Heart left ventricle (tissue), 13 donors: ENCODE measurements at regions not wholly inside any gene's neighbourhood (a gene's known extent, or its start where the extent isn't known, plus 50 kb on each side); places are given as distances from the start of the nearest gene placed in this dataset.

Source experiments
- POLR2A ChIP-seq, 2 donors: fragments of 450-650 bp; IDR thresholded peaks; one replicate each; pipeline ENCODE4 v1.6.1; 2017; ENCODE audit warnings: antibody characterized with exemption in 2 of 2, mild to moderate bottlenecking in 2 of 2, moderate library complexity in 2 of 2
- TF ChIP-seq, protein P1 (sequence below), 12 donors: fragments of 200-600 bp; sonication (generic) in 4 of 12; IDR thresholded peaks; one replicate each; pipeline versions ENCODE4 v1.5.0 to v1.8.0; 2018 to 2022; ENCODE audit warnings: antibody characterized with exemption in 12 of 12, mild to moderate bottlenecking in 5 of 12
- donor health status: ischemic (EF 13 %, LVEDD 7.1; RV severe dilation, severe dysfunction).
- donor health status: DM: no; HTN: yes; CAD: no.
- donor health status: DM: no; HTN: no; CAD: no.
- donor health status: ischemic (EF 25% LVEDD 6.9; RV normal size, moderate dysfunction).
- donor health status: ischemic (EF 25% LVEDD 5.7; RV mildly dilated, moderate dysfunction).
- donor health status: ischemic (EF 35%, LVEDD 5.7; RV mildly dilated, moderate dysfunction).
- donor health status: nonischemic (EF 11% LVEDD 7.7; RV severe dilation, severe dysfunction).
- donor health status: DM: yes; HTN: yes; CAD: no.
- donor health status: PGD.
- donor health status: ischemic (EF 29% LVEDD 5.4; RV normal size, mild dysfunction).
- donor health status: nonischemic (EF 23%, LVEDD 6.1; RV moderate dilation, normal function).

GRCh38 chr3:102106416-102107097 is 257.2 kb downstream of the NFKBIZ start:
- TF ChIP-seq, protein P1, sequence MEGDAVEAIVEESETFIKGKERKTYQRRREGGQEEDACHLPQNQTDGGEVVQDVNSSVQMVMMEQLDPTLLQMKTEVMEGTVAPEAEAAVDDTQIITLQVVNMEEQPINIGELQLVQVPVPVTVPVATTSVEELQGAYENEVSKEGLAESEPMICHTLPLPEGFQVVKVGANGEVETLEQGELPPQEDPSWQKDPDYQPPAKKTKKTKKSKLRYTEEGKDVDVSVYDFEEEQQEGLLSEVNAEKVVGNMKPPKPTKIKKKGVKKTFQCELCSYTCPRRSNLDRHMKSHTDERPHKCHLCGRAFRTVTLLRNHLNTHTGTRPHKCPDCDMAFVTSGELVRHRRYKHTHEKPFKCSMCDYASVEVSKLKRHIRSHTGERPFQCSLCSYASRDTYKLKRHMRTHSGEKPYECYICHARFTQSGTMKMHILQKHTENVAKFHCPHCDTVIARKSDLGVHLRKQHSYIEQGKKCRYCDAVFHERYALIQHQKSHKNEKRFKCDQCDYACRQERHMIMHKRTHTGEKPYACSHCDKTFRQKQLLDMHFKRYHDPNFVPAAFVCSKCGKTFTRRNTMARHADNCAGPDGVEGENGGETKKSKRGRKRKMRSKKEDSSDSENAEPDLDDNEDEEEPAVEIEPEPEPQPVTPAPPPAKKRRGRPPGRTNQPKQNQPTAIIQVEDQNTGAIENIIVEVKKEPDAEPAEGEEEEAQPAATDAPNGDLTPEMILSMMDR (IDR thresholded peaks at IDR 0.05), result no peak
- TF ChIP-seq POLR2A (IDR thresholded peaks at IDR 0.05), result no peak
